ENCODE measurements at regions not wholly inside any gene's neighbourhood (a gene's known extent, or its start where the extent isn't known, plus 50 kb on each side); places are given as distances from the start of the nearest gene placed in this dataset.
A peak's percentile ranks its signal among the peaks of the same experiment; 100 is the strongest.

DNA sequence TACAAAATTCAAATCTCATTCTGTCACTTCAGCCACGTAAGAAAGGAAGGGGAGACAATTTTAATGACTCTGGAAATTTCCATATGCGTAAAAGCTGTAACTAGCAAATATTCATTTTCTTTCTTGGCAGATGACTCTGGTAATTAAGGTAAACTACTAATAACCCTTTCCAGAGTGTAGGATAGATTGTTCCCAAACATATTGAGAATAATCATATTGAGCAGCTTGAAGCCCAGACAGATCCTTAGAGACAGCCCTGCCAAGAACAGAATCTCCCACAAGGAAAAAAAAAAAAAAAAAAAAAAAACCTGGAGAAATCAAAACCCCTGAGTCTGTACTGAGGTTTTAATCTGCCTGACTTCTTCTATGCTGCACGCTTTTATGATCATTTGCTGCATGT is 163.6 kb upstream of the TMPO start:
- peak overlapping the region; percentile 82 for H3K4me2 ChIP-seq (ENCODE audit: low read length)
- H3K4me3 ChIP-seq (ENCODE audit: low read length): peak overlapping the region; percentile 60
- no peaks in the 10 kb centered on the region for H4K20me1 ChIP-seq (ENCODE audit: insufficient read depth, low read length)
- no peak overlapping the region for H3K9ac ChIP-seq (ENCODE audit: low read length)
- no peaks in the 10 kb centered on the region for H3K79me2 ChIP-seq (ENCODE audit: low read length)
- no peaks in the 10 kb centered on the region for H3K9me3 ChIP-seq (ENCODE audit: insufficient read depth, low read length)
- no peak overlapping the region for H2AFZ ChIP-seq (ENCODE audit: low read depth, low read length)
- H3K27me3 ChIP-seq (ENCODE audit: low read depth, low read length): no peaks in the 10 kb centered on the region
- H3K27ac ChIP-seq (ENCODE audit: low read length): peak overlapping the region; percentile 63
- no peak for TF ChIP-seq EZH2phosphoT487 (IDR thresholded peaks at IDR 0.05; ENCODE audit: low read depth)
- TF ChIP-seq, protein P1, sequence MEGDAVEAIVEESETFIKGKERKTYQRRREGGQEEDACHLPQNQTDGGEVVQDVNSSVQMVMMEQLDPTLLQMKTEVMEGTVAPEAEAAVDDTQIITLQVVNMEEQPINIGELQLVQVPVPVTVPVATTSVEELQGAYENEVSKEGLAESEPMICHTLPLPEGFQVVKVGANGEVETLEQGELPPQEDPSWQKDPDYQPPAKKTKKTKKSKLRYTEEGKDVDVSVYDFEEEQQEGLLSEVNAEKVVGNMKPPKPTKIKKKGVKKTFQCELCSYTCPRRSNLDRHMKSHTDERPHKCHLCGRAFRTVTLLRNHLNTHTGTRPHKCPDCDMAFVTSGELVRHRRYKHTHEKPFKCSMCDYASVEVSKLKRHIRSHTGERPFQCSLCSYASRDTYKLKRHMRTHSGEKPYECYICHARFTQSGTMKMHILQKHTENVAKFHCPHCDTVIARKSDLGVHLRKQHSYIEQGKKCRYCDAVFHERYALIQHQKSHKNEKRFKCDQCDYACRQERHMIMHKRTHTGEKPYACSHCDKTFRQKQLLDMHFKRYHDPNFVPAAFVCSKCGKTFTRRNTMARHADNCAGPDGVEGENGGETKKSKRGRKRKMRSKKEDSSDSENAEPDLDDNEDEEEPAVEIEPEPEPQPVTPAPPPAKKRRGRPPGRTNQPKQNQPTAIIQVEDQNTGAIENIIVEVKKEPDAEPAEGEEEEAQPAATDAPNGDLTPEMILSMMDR (IDR thresholded peaks at IDR 0.05; ENCODE audit: low read depth, low read length): no peak
- H3K4me1 ChIP-seq (ENCODE audit: low read length): peaks cover 45% of the 10 kb centered on the region
- H3K36me3 ChIP-seq (replicated peaks; ENCODE audit: low read depth, low read length): no peaks in the 10 kb centered on the region

GRCh38 chr12:98352218-98352811 is 163.1 kb upstream of the TMPO start:
- H3K4me1 ChIP-seq (ENCODE audit: low read length): peaks cover 45% of the 10 kb centered on the region
- H4K20me1 ChIP-seq (ENCODE audit: insufficient read depth, low read length): no peaks in the 10 kb centered on the region
- H3K9ac ChIP-seq (ENCODE audit: low read length): no peak overlapping the region
- H3K9me3 ChIP-seq (ENCODE audit: insufficient read depth, low read length): no peaks in the 10 kb centered on the region
- H3K27me3 ChIP-seq (ENCODE audit: low read depth, low read length): no peaks in the 10 kb centered on the region
- peak overlapping the region; percentile 12; the same call in 1 of the 2 replicates for H3K4me3 ChIP-seq (ENCODE audit: low read length)
- H3K27ac ChIP-seq (ENCODE audit: low read length): peak overlapping the region; percentile 63
- no peak for TF ChIP-seq EZH2phosphoT487 (IDR thresholded peaks at IDR 0.05; ENCODE audit: low read depth)
- TF ChIP-seq, protein P1 (IDR thresholded peaks at IDR 0.05; ENCODE audit: low read depth, low read length): no peak
- H2AFZ ChIP-seq (ENCODE audit: low read depth, low read length): no peak overlapping the region
- H3K4me2 ChIP-seq (ENCODE audit: low read length): peak overlapping the region; percentile 82
- H3K79me2 ChIP-seq (ENCODE audit: low read length): no peaks in the 10 kb centered on the region
- no peaks in the 10 kb centered on the region for H3K36me3 ChIP-seq (replicated peaks; ENCODE audit: low read depth, low read length)

- TF ChIP-seq, protein P1 (IDR thresholded peaks at IDR 0.05; ENCODE audit: low read depth, low read length): no peak
- no peak for TF ChIP-seq EZH2phosphoT487 (IDR thresholded peaks at IDR 0.05; ENCODE audit: low read depth)
- peak overlapping the region; percentile 82 for H3K4me2 ChIP-seq (ENCODE audit: low read length)
- peak overlapping the region; percentile 4; the same call in 1 of the 2 replicates for H3K4me3 ChIP-seq (ENCODE audit: low read length)
- H3K27ac ChIP-seq (ENCODE audit: low read length): peak overlapping the region; percentile 63
- H3K27me3 ChIP-seq (ENCODE audit: low read depth, low read length): peaks cover 5% of the 10 kb centered on the region; the same call in 1 of the 2 replicates
- no peaks in the 10 kb centered on the region for H3K79me2 ChIP-seq (ENCODE audit: low read length)
- no peak overlapping the region for H3K9ac ChIP-seq (ENCODE audit: low read length)
- H3K4me1 ChIP-seq (ENCODE audit: low read length): peaks cover 45% of the 10 kb centered on the region
- no peak overlapping the region for H2AFZ ChIP-seq (ENCODE audit: low read depth, low read length)
- H4K20me1 ChIP-seq (ENCODE audit: insufficient read depth, low read length): no peaks in the 10 kb centered on the region
- no peaks in the 10 kb centered on the region for H3K9me3 ChIP-seq (ENCODE audit: insufficient read depth, low read length)
- no peaks in the 10 kb centered on the region for H3K36me3 ChIP-seq (replicated peaks; ENCODE audit: low read depth, low read length)
These were observed 162.6 kb upstream of the TMPO start for GRCh38 chr12:98352835-98353234.

DNA sequence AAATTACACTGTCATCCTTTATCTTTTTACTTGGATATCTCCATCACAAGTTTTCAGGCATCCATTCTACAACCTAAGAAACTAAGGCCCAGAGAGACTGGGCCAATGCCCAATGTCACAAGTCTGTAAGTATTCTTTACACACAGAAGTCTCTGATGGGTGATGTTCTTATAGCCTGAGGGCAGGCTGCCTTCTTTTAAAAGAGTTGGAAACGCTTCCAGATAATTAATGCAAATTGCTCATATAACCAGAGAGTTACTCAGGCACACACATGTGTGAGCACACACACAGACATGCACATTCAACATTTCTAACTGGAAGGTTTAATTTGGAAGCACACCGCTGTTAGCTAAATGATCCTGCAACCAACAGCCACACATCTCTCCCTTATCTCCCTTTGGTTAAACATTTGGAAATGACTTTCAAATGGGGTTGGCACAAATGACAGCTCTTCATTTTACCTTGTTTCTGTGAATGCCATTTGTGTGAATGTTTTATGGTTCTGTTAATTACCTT is 160.8 kb upstream of the TMPO start:
- H3K36me3 ChIP-seq (replicated peaks; ENCODE audit: low read depth, low read length): no peaks in the 10 kb centered on the region
- H3K27me3 ChIP-seq (ENCODE audit: low read depth, low read length): peaks cover 22% of the 10 kb centered on the region
- H4K20me1 ChIP-seq (ENCODE audit: insufficient read depth, low read length): no peaks in the 10 kb centered on the region
- H3K27ac ChIP-seq (ENCODE audit: low read length): no peak overlapping the region
- H3K4me1 ChIP-seq (ENCODE audit: low read length): peaks cover 45% of the 10 kb centered on the region
- H2AFZ ChIP-seq (ENCODE audit: low read depth, low read length): no peak overlapping the region
- H3K79me2 ChIP-seq (ENCODE audit: low read length): no peaks in the 10 kb centered on the region
- H3K4me3 ChIP-seq (ENCODE audit: low read length): no peak overlapping the region
- no peak overlapping the region for H3K9ac ChIP-seq (ENCODE audit: low read length)
- H3K4me2 ChIP-seq (ENCODE audit: low read length): no peak overlapping the region
- TF ChIP-seq EZH2phosphoT487 (IDR thresholded peaks at IDR 0.05; ENCODE audit: low read depth): no peak
- TF ChIP-seq, protein P1 (IDR thresholded peaks at IDR 0.05; ENCODE audit: low read depth, low read length): no peak
- no peaks in the 10 kb centered on the region for H3K9me3 ChIP-seq (ENCODE audit: insufficient read depth, low read length)

Measured in OCI-LY3 (cell line).